Activated T-cell treated with anti-CD3 and anti-CD28 coated beads, Interleukin-2, amount 50 U/mL, for 48 hours (primary cell): ENCODE measurements at regions not wholly inside any gene's neighbourhood (a gene's known extent, or its start where the extent isn't known, plus 50 kb on each side); places are given as distances from the start of the nearest gene placed in this dataset.

Source experiments
- DNase-seq, 2 experiments: peaks; one replicate each; pipeline ENCODE4 v3.0.0-alpha.2; 2020

GRCh38 chr4:27187786-27188185 lies 327.1 kb downstream of the STIM2 start:
- DNase-seq: no peak

- DNase-seq: no peak
Observed at GRCh38 chr4:27189683-27190082, 329.0 kb downstream of the STIM2 start.

- no peak for DNase-seq
Observed at GRCh38 chr4:27191592-27191991, 331.0 kb downstream of the STIM2 start.

- DNase-seq: no peak
Observed at GRCh38 chr4:27194599-27195176, 334.0 kb downstream of the STIM2 start.

GRCh38 chr4:27198246-27198645 lies 337.6 kb downstream of the STIM2 start:
- DNase-seq: no peak

GRCh38 chr4:27198971-27199370 lies 338.3 kb downstream of the STIM2 start:
- DNase-seq: no peak

- DNase-seq: no peak
Observed at GRCh38 chr4:27206009-27206408, 345.4 kb downstream of the STIM2 start.

- DNase-seq: no peak
Observed at GRCh38 chr4:27210956-27211355, 350.3 kb downstream of the STIM2 start.

GRCh38 chr4:27214010-27214409 lies 353.4 kb downstream of the STIM2 start:
- no peak for DNase-seq

GRCh38 chr4:27215220-27215826 lies 354.7 kb downstream of the STIM2 start:
- DNase-seq: no peak

- no peak for DNase-seq
Observed at GRCh38 chr4:27217261-27217769, 356.7 kb downstream of the STIM2 start.

- DNase-seq: no peak
Observed at GRCh38 chr4:27218013-27218412, 357.4 kb downstream of the STIM2 start.

- no peak for DNase-seq
Observed at GRCh38 chr4:27223326-27223725, 362.7 kb downstream of the STIM2 start.

GRCh38 chr4:27233531-27233930 lies 372.9 kb downstream of the STIM2 start:
- no peak for DNase-seq

GRCh38 chr4:27234306-27234899 lies 373.8 kb downstream of the STIM2 start:
- DNase-seq: no peak

GRCh38 chr4:27239641-27240040 lies 379.0 kb downstream of the STIM2 start:
- DNase-seq: no peak

- no peak for DNase-seq
Observed at GRCh38 chr4:27242217-27242616, 381.6 kb downstream of the STIM2 start.

GRCh38 chr4:27245216-27245615 lies 384.6 kb downstream of the STIM2 start:
- no peak for DNase-seq

GRCh38 chr4:27248829-27249228 lies 388.2 kb downstream of the STIM2 start:
- DNase-seq: no peak

- DNase-seq: no peak
Observed at GRCh38 chr4:27251771-27252170, 391.1 kb downstream of the STIM2 start.

- DNase-seq: no peak
Observed at GRCh38 chr4:27267339-27267969, 406.8 kb downstream of the STIM2 start.

GRCh38 chr4:27267970-27268355 lies 407.3 kb downstream of the STIM2 start:
- no peak for DNase-seq

- no peak for DNase-seq
Observed at GRCh38 chr4:27270435-27270834, 409.8 kb downstream of the STIM2 start.

- no peak for DNase-seq
Observed at GRCh38 chr4:27271555-27271954, 410.9 kb downstream of the STIM2 start.
